ENCODE measurements at regions not wholly inside any gene's neighbourhood (a gene's known extent, or its start where the extent isn't known, plus 50 kb on each side); places are given as distances from the start of the nearest gene placed in this dataset.

- H2AFZ ChIP-seq (ENCODE audit: low read depth, low read length) = no peak overlapping the region
- BruUV-seq (replicated peaks) = no TSS peak
- in situ Hi-C loops (cut with MboI) (no loop called here), intact Hi-C loops (cut with micrococcal nuclease) (no loop called here)
- H3K9me3 ChIP-seq (replicated peaks; ENCODE audit: control insufficient read depth, insufficient read depth, low read depth, low read length) = no peaks in the 10 kb centered on the region
- H3K27me3 ChIP-seq (ENCODE audit: control insufficient read depth in 2 of 2, insufficient read depth in 2 of 2, low read length in 2 of 2) = peaks cover 0 to 19% of the 10 kb centered on the region in 2 experiments; a peak in 3 of 5 replicates
- WGBS (ENCODE audit: insufficient coverage, low coverage, missing lambda C conversion rate) = 1% methylated on average over 8 of the region's 8 CpGs
- no peak for DNase-seq (ENCODE audit: extremely low read depth in 1 of 4, low spot score in 3 of 4)
- H3K79me2 ChIP-seq (ENCODE audit: control insufficient read depth, insufficient read depth, low read length) = no peaks in the 10 kb centered on the region
- no peaks in the 10 kb centered on the region for H4K20me1 ChIP-seq (replicated peaks; ENCODE audit: control insufficient read depth, insufficient read depth, low read length)
- H3K9me1 ChIP-seq (ENCODE audit: control insufficient read depth, insufficient read depth, low read length) = no peaks in the 10 kb centered on the region
- H3K36me3 ChIP-seq (ENCODE audit: control insufficient read depth, insufficient read depth, low read length) = no peaks in the 10 kb centered on the region
- ChIA-PET POLR2A (interaction anchor here (1.4 kb wide), 1 partner anchor 13 kb away, joined by 5 read pairs; no protein-coding TSS in a partner anchor), CTCF (ENCODE audit: low intra/inter-chr PET ratio) (no interaction called here)
- no peak for ATAC-seq
- H3K4me1 ChIP-seq (replicated peaks in 1 of 2; ENCODE audit: control insufficient read depth in 2 of 2, insufficient read depth in 2 of 2, low read length in 2 of 2) = no peaks in the 10 kb centered on the region
- H3K4me2 ChIP-seq (ENCODE audit: insufficient read depth, low read length) = no peak overlapping the region
- no peak overlapping the region for H3K27ac ChIP-seq (ENCODE audit: extremely low read depth, low read depth, low read length)
- FAIRE-seq = no peak
- no peak overlapping the region for H3K4me3 ChIP-seq
- no peak overlapping the region for H3K9ac ChIP-seq (ENCODE audit: insufficient read depth in 1 of 2, low read depth in 2 of 2, low read length in 2 of 2)
- TF ChIP-seq SFPQ (IDR thresholded peaks at IDR 0.05; ENCODE audit: low read depth, low read length) (no peak), ZBTB40 (IDR thresholded peaks at IDR 0.05) (no peak), ZBTB40 (CRISPR knock-in tag; IDR thresholded peaks at IDR 0.05) (no peak), POU5F1 (IDR thresholded peaks at IDR 0.05; ENCODE audit: borderline replicate concordance, low read depth, low read length, partially characterized antibody) (no peak), ZNF639 (CRISPR knock-in tag; conservative IDR thresholded peaks at IDR 0.05 in 1 of 2, IDR thresholded peaks at IDR 0.05 in 1 of 2) (no peak), ZNF79 (CRISPR knock-in tag; IDR thresholded peaks at IDR 0.05; ENCODE audit: low read depth) (no peak), NFRKB (IDR thresholded peaks at IDR 0.05; ENCODE audit: low read depth) (no peak), EP300 (IDR thresholded peaks at IDR 0.05; ENCODE audit: low read length) (no peak), PHTF2 (CRISPR knock-in tag; IDR thresholded peaks at IDR 0.05) (no peak), ZEB2 (IDR thresholded peaks at IDR 0.05) (no peak)
These were observed 76.1 kb downstream of the CCR1 start for GRCh38 chr3:46131884-46132450.
